Ovary (tissue), 7 donors: ENCODE measurements at regions not wholly inside any gene's neighbourhood (a gene's known extent, or its start where the extent isn't known, plus 50 kb on each side); places are given as distances from the start of the nearest gene placed in this dataset.
"Not testable (repeated sequence)": the region's sequence is repeated elsewhere in the genome, so short reads cannot be mapped to it uniquely, and the experiment has no call there.

ENCODE experiments used
- DNase-seq, 5 donors: peaks; one replicate each; pipeline ENCODE4 v3.0.0-alpha.2; 2019 to 2020
- H3K27ac ChIP-seq, 2 donors: fragments of 200-600 bp; one replicate each; pipeline versions ENCODE4 v1.5.1 to v1.8.0; 2019 to 2022
- H3K27me3 ChIP-seq: fragments of 200-600 bp; one replicate; pipeline ENCODE4 v1.8.0; 2022
- H3K36me3 ChIP-seq: fragments of 200-600 bp; sonication (generic); one replicate; pipeline ENCODE4 v1.5.1; 2019
- H3K4me1 ChIP-seq: one replicate; pipeline ENCODE4 v1.8.1; 2013; ENCODE audit warnings: mild to moderate bottlenecking, moderate library complexity; ENCODE audit not compliant: insufficient read depth
- H3K4me3 ChIP-seq: fragments of 200-600 bp; sonication (generic); one replicate; pipeline ENCODE4 v1.5.1; 2017
- H3K9me3 ChIP-seq, 2 donors: fragments of 200-600 bp in 1 of 2; sonication (generic) in 1 of 2; one replicate each; pipeline versions ENCODE4 v1.5.1 to v1.8.1; 2013 to 2019; ENCODE audit warnings: mild to moderate bottlenecking in 1 of 2, moderate library complexity in 1 of 2
- CTCF ChIP-seq, 3 donors: fragments of 450-650 bp in 2 of 3; fragments of 200-600 bp in 1 of 3; IDR thresholded peaks; one replicate each; pipeline versions ENCODE4 v1.5.1 to v1.8.0; 2016 to 2022; ENCODE audit warnings: antibody characterized with exemption in 3 of 3, mild to moderate bottlenecking in 1 of 3
- EP300 ChIP-seq: sonication (generic); formaldehyde crosslinking; IDR thresholded peaks from one replicate; pipeline ENCODE4 v1.6.1; 2017; ENCODE audit warnings: antibody characterized with exemption
- POLR2A ChIP-seq: fragments of 450-650 bp; IDR thresholded peaks from one replicate; pipeline ENCODE4 v1.6.1; 2017; ENCODE audit warnings: antibody characterized with exemption, mild to moderate bottlenecking, moderate library complexity
- WGBS, 3 donors: extraction: QIAGEN DNeasy Blood & Tissue Kit in 1 of 3; methylation state at CpG; one replicate each; pipeline versions ENCODE4 v1.1.5 to v1.1.7; 2013 to 2017; 5-methylcytosine and 5-hydroxymethylcytosine counted together
- intact Hi-C, 4 donors: fragments of 100-400 bp; cut with DNase I; formaldehyde crosslinking; loops; one replicate each; pipeline versions ENCODE4 v1.11.0 to v1.15.1; 2022 to 2023
- donor health status: DM: no; HTN: no; CAD: no; lungs with moderate emphysema.
- donor health status: DM: no; HTN: no; CAD: no.
- donor health status: Bipolar disorder and iron deficiency.
- donor health status: DM: no; HTN: no; CAD: no.
- donor health status: DM: yes; HTN: yes; CAD: no.

GRCh38 chr10:35972275-35972674, 330.2 kb upstream of the FZD8 start:
- DNase-seq, result no peak
- H3K9me3 ChIP-seq, result no peaks in the 10 kb centered on the region
- TF ChIP-seq EP300, result no peak
- no peak for TF ChIP-seq POLR2A
- TF ChIP-seq CTCF (IDR thresholded peaks at IDR 0.05), result no peak
- H3K4me3 ChIP-seq, result no peak overlapping the region
- H3K27me3 ChIP-seq, result no peaks in the 10 kb centered on the region
- no peaks in the 10 kb centered on the region for H3K36me3 ChIP-seq
- H3K27ac ChIP-seq, result no peak overlapping the region
- intact Hi-C loops, result no loop called here
- H3K4me1 ChIP-seq, result no peaks in the 10 kb centered on the region
- WGBS, 3 donors, result 84 to 91% (median 89%) methylated on average over 3 of the region's 3 CpGs

GRCh38 chr10:35971397-35971796, 329.3 kb upstream of the FZD8 start:
- intact Hi-C loops, result no loop called here
- Histone ChIP-seq H3K4me1 (no peaks in the 10 kb centered on the region), H3K27ac (no peak overlapping the region), H3K36me3 (no peaks in the 10 kb centered on the region), H3K9me3 (no peaks in the 10 kb centered on the region), H3K4me3 (no peak overlapping the region), H3K27me3 (no peaks in the 10 kb centered on the region)
- WGBS, 3 donors, result 76 to 90% (median 81%) methylated on average over 2 of the region's 2 CpGs
- no peak for DNase-seq
- no peak for TF ChIP-seq EP300
- TF ChIP-seq CTCF (IDR thresholded peaks at IDR 0.05), result no peak
- no peak for TF ChIP-seq POLR2A

GRCh38 chr10:35963685-35964084, 321.6 kb upstream of the FZD8 start:
- no peaks in the 10 kb centered on the region for H3K4me1 ChIP-seq
- TF ChIP-seq CTCF (IDR thresholded peaks at IDR 0.05), result no peak
- TF ChIP-seq POLR2A, result no peak
- TF ChIP-seq EP300, result no peak
- no peak for DNase-seq
- H3K9me3 ChIP-seq, result no peaks in the 10 kb centered on the region
- no peak overlapping the region for H3K4me3 ChIP-seq
- H3K36me3 ChIP-seq, result no peaks in the 10 kb centered on the region
- intact Hi-C loops, result no loop called here
- H3K27ac ChIP-seq, result no peak overlapping the region
- 89 to 95% (median 93%) methylated on average over 1 of the region's 1 CpG for WGBS, 3 donors
- H3K27me3 ChIP-seq, result no peaks in the 10 kb centered on the region

- H3K9me3 ChIP-seq, result no peaks in the 10 kb centered on the region
- no peak for TF ChIP-seq POLR2A
- TF ChIP-seq CTCF (IDR thresholded peaks at IDR 0.05), result no peak
- TF ChIP-seq EP300, result no peak
- H3K36me3 ChIP-seq, result no peaks in the 10 kb centered on the region
- no peaks in the 10 kb centered on the region for H3K27me3 ChIP-seq
- no peak overlapping the region for H3K27ac ChIP-seq
- H3K4me3 ChIP-seq, result no peak overlapping the region
- 93 to 95% (median 95%) methylated on average over 3 of the region's 3 CpGs for WGBS, 3 donors
- H3K4me1 ChIP-seq, result no peaks in the 10 kb centered on the region
- intact Hi-C loops, result no loop called here
- no peak for DNase-seq
Observed at GRCh38 chr10:35961501-35961900, 319.4 kb upstream of the FZD8 start.

- no peak for TF ChIP-seq EP300
- TF ChIP-seq POLR2A, result no peak
- TF ChIP-seq CTCF (IDR thresholded peaks at IDR 0.05), result no peak
- no peaks in the 10 kb centered on the region for H3K9me3 ChIP-seq
- no peak overlapping the region for H3K4me3 ChIP-seq
- no peak for DNase-seq
- no peak overlapping the region for H3K27ac ChIP-seq
- 23 to 30% (median 27%) methylated on average over 7 of the region's 7 CpGs for WGBS, 3 donors
- intact Hi-C loops, result no loop called here
- no peaks in the 10 kb centered on the region for H3K4me1 ChIP-seq
- no peaks in the 10 kb centered on the region for H3K27me3 ChIP-seq
- no peaks in the 10 kb centered on the region for H3K36me3 ChIP-seq
Observed at GRCh38 chr10:35959252-35959651, 317.2 kb upstream of the FZD8 start.

- H3K27me3 ChIP-seq, intact Hi-C loops, DNase-seq, H3K4me3 ChIP-seq, H3K4me1 ChIP-seq, H3K27ac ChIP-seq, H3K36me3 ChIP-seq, H3K9me3 ChIP-seq: not testable (repeated sequence)
Observed at GRCh38 chr10:35958609-35959008, 316.5 kb upstream of the FZD8 start.
